ENCODE measurements at regions not wholly inside any gene's neighbourhood (a gene's known extent, or its start where the extent isn't known, plus 50 kb on each side); places are given as distances from the start of the nearest gene placed in this dataset.

GRCh38 chr16:29315046-29315445 is 91.5 kb downstream of the NPIPB11 start:
- TF ChIP-seq CTCF (IDR thresholded peaks at IDR 0.05): no peak
- H3K27ac Mint-ChIP-seq: no peak overlapping the region
- DNase-seq: no peak
- WGBS (ENCODE audit: insufficient coverage): 90% methylated on average over 2 of the region's 5 CpGs
- Histone ChIP-seq H3K4me3 (replicated peaks in 1 of 3; ENCODE audit: low read depth in 2 of 3, low read length in 3 of 3) (no peak overlapping the region), H3K4me1 (ENCODE audit: control insufficient read depth in 1 of 2, insufficient read depth in 2 of 2, low read length in 2 of 2) (peaks cover 25 to 29% of the 10 kb centered on the region in 2 donors), H3K27me3 (ENCODE audit: control insufficient read depth in 2 of 2, insufficient read depth in 2 of 2, low read length in 2 of 2) (no peaks in the 10 kb centered on the region), H3K79me2 (ENCODE audit: insufficient read depth, low read length) (no peaks in the 10 kb centered on the region), H4K20me1 (ENCODE audit: insufficient read depth, low read length) (no peaks in the 10 kb centered on the region), H3K36me3 (replicated peaks in 1 of 2; ENCODE audit: control insufficient read depth in 1 of 2, insufficient read depth in 2 of 2, low read length in 2 of 2) (peaks cover 0 to 12% of the 10 kb centered on the region in 2 donors), H3K4me2 (replicated peaks; ENCODE audit: extremely low read depth, low read length, poor library complexity, severe bottlenecking) (no peak overlapping the region), H2AFZ (ENCODE audit: insufficient read depth, low read depth, low read length, poor library complexity, severe bottlenecking) (no peak overlapping the region), H3K27ac (ENCODE audit: low read depth in 1 of 2, low read length in 2 of 2) (no peak overlapping the region), H3K9me3 (replicated peaks in 1 of 2; ENCODE audit: control insufficient read depth in 1 of 2, insufficient read depth in 1 of 2, low read length in 2 of 2) (no peaks in the 10 kb centered on the region), H3K9ac (ENCODE audit: insufficient read depth, low read length, poor library complexity, severe bottlenecking) (no peak overlapping the region)
- no peak overlapping the region for H3K4me3 Mint-ChIP-seq
- intact Hi-C loops (cut with micrococcal nuclease): no loop called here
- peaks cover 0 to 3% (median 0%) of the 10 kb centered on the region in 3 donors for H3K27me3 Mint-ChIP-seq (ENCODE audit: low read depth in 3 of 3)
- H3K4me1 Mint-ChIP-seq: peaks cover 33% of the 10 kb centered on the region
- H3K9me3 Mint-ChIP-seq: no peaks in the 10 kb centered on the region
- peaks cover 40 to 41% of the 10 kb centered on the region in 2 donors for H3K36me3 Mint-ChIP-seq

GRCh38 chr16:29314292-29314934 is 92.1 kb downstream of the NPIPB11 start:
- Histone ChIP-seq H3K9ac (ENCODE audit: insufficient read depth, low read length, poor library complexity, severe bottlenecking) (no peak overlapping the region), H3K4me1 (ENCODE audit: control insufficient read depth in 1 of 2, insufficient read depth in 2 of 2, low read length in 2 of 2) (peaks cover 22 to 25% of the 10 kb centered on the region in 2 donors)
- peak overlapping the region in 2 of 7 donors; percentile 40 to 71 for H3K27ac Mint-ChIP-seq

More at GRCh38 chr16:29314292-29314934, 92.1 kb downstream of the NPIPB11 start:
- Histone ChIP-seq H3K36me3 (replicated peaks in 1 of 2; ENCODE audit: control insufficient read depth in 1 of 2, insufficient read depth in 2 of 2, low read length in 2 of 2) (peaks cover 0 to 12% of the 10 kb centered on the region in 2 donors), H3K4me2 (replicated peaks; ENCODE audit: extremely low read depth, low read length, poor library complexity, severe bottlenecking) (no peak overlapping the region), H3K4me3 (replicated peaks in 1 of 3; ENCODE audit: low read depth in 2 of 3, low read length in 3 of 3) (no peak overlapping the region), H3K27me3 (ENCODE audit: control insufficient read depth in 2 of 2, insufficient read depth in 2 of 2, low read length in 2 of 2) (no peaks in the 10 kb centered on the region), H3K79me2 (ENCODE audit: insufficient read depth, low read length) (no peaks in the 10 kb centered on the region), H3K27ac (ENCODE audit: low read depth in 1 of 2, low read length in 2 of 2) (no peak overlapping the region), H3K9me3 (replicated peaks in 1 of 2; ENCODE audit: control insufficient read depth in 1 of 2, insufficient read depth in 1 of 2, low read length in 2 of 2) (no peaks in the 10 kb centered on the region), H4K20me1 (ENCODE audit: insufficient read depth, low read length) (no peaks in the 10 kb centered on the region), H2AFZ (ENCODE audit: insufficient read depth, low read depth, low read length, poor library complexity, severe bottlenecking) (no peak overlapping the region)
- intact Hi-C loops (cut with micrococcal nuclease): no loop called here
- peaks cover 28% of the 10 kb centered on the region for H3K4me1 Mint-ChIP-seq
- H3K9me3 Mint-ChIP-seq: no peaks in the 10 kb centered on the region
- 99% methylated on average over 19 of the region's 20 CpGs for WGBS (ENCODE audit: insufficient coverage)
- H3K4me3 Mint-ChIP-seq: no peak overlapping the region
- DNase-seq: no peak
- peaks cover 0 to 4% (median 0%) of the 10 kb centered on the region in 3 donors for H3K27me3 Mint-ChIP-seq (ENCODE audit: low read depth in 3 of 3)
- H3K36me3 Mint-ChIP-seq: peaks cover 36 to 41% of the 10 kb centered on the region in 2 donors
- TF ChIP-seq CTCF (IDR thresholded peaks at IDR 0.05): no peak
